ENCODE measurements at regions not wholly inside any gene's neighbourhood (a gene's known extent, or its start where the extent isn't known, plus 50 kb on each side); places are given as distances from the start of the nearest gene placed in this dataset.

DNA sequence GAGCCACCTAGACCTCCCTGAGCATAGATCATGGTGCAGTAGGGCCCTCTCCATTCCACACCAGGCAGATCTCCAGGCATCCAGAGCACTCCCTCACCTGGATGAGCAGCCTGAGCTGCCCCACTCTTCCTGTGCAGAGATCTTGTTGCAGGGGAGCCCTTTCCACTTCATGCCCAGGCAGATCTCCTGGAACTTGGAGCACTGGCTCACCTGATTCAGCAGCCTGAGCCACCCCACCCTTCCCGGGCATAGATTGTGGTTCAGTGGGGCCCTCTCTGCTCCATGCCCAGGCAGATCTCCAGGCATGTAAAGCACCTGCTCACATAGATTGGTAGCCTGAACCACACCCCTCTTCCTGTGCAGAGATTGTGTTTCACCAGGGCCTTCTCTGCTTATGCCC, 78.0 kb downstream of the SEC16B start:
- TF ChIP-seq, protein P1, sequence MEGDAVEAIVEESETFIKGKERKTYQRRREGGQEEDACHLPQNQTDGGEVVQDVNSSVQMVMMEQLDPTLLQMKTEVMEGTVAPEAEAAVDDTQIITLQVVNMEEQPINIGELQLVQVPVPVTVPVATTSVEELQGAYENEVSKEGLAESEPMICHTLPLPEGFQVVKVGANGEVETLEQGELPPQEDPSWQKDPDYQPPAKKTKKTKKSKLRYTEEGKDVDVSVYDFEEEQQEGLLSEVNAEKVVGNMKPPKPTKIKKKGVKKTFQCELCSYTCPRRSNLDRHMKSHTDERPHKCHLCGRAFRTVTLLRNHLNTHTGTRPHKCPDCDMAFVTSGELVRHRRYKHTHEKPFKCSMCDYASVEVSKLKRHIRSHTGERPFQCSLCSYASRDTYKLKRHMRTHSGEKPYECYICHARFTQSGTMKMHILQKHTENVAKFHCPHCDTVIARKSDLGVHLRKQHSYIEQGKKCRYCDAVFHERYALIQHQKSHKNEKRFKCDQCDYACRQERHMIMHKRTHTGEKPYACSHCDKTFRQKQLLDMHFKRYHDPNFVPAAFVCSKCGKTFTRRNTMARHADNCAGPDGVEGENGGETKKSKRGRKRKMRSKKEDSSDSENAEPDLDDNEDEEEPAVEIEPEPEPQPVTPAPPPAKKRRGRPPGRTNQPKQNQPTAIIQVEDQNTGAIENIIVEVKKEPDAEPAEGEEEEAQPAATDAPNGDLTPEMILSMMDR (IDR thresholded peaks at IDR 0.05): no peak

DNA sequence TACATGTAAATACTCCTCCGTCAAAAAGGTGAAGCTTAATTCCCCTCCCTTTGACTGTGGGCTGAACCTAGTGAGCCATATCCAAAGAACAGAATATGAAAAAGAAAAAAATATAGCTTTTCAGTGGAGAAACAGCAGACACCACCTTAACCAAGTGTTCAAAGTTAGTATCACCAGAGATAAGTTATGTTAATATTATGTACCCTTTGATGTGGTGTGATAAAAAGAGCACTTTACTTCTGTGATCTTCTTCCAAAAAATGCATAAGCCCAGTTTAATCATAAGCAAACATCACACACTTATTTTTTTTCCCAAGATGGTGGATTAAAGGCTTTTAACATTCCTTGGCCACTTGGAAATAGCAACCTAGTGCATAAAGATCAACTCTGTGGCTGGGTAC, 79.4 kb downstream of the SEC16B start:
- TF ChIP-seq, protein P1 (IDR thresholded peaks at IDR 0.05): no peak

DNA sequence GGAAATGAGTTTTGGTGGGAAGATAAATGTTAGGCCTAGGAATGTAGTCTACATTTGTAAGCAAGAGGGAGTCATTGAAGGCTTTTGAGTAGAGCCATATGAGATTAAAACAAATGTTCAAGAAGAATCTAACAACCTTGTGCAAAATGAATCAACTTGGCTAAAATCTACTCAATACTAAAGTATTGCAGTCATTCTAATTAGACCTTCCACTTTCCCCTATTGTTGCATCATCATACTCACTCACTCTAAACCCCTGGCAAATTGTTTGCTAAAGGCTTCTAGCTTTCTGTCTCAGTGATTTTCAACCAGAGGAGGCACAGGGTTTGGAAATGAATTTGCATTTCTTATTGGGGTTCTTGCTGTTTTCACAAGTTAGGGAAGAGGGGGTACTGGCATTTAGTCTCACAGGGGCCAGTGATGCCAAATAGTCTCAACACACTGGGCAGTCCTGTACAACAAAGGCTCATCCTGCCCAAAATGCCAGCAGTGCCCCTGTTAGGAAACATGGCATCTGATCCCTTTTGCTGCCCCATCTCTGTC, 85.3 kb downstream of the SEC16B start:
- TF ChIP-seq, protein P1 (IDR thresholded peaks at IDR 0.05): no peak

DNA sequence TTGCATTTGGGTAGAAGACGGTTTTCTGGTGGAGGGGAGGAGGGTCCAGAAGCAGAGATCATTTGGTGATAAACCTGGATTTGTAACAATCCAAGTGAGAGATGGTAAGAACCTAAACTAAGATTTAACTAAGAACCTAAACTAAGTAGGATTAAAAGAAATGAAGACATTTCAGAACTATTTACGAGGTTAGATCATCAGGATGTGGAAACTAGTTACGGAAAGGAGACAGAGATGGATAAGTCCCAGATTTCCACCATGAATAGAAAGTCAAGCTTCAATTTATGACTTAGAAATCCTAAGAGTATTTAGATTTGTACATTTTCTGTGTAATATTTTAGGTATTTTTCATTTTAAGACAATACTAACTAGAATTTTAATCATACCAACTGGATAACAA, 86.3 kb downstream of the SEC16B start:
- TF ChIP-seq, protein P1 (IDR thresholded peaks at IDR 0.05): no peak

DNA sequence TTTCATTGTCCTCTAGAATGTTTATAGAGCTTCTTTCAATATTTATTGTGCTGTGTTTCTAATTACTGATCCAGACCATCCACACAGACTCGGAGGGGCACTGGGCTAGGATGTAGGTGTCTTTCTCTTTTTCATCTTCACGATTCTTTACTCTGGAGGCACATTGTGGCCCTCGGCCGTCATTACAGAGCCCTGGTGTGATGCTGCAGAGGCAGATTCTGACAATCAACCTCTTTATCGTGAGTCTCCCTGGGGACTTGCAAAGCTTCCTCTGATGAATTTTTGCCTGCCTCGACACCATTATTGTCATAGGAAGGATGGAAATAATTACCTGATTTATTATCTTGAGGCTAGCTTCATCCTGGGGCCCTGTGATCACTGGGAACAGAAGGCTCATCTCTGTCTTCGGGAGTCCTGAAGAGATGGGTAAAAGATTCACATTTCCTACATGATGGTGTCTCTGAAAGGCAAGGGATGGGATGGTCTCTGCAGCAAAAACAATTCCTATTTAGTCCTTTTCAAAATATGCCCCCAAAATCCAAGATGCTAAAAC, 89.4 kb downstream of the SEC16B start:
- TF ChIP-seq, protein P1 (IDR thresholded peaks at IDR 0.05): no peak

DNA sequence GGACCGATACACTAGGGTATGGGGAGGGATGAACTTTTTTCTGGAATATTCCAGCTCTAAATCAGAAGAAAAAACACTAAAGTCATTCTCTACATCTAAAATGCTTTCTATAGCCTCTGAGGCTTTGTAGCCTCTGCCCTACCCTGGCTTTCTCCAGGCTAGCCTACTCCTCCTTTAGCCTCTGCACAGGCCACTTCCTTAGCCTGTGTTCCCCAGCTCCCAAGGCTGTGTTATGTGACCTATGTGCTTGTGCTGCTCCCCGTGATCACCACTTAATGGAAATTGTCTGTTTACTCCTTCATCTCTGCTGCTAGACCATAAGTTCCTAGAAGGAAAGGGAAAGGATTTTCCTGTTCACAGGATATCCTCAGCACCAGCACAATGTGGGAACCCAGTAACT, 92.8 kb downstream of the SEC16B start:
- TF ChIP-seq, protein P1 (IDR thresholded peaks at IDR 0.05): no peak

DNA sequence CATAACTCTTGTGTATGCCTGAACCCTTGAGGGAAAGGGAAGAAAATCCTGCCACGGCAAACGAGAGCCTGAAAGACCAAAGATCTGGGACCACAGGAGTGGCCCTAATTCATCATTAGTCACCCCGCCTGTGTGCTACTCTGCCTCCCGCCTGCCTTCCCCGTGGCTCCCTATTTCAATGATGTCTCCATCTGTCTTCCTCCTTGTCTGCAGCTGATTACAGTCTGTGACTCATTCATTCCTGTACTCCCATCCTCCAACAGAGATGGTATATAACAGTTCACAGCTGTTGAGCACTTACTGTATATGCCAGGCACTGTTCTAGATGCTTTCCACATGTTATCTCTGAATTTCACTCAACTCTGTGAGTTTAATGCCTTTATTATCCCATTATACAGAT, 96.6 kb downstream of the SEC16B start:
- TF ChIP-seq, protein P1 (IDR thresholded peaks at IDR 0.05): no peak

Measured in LNCAP (cell line).